C4-2B (cell line): ENCODE measurements at regions not wholly inside any gene's neighbourhood (a gene's known extent, or its start where the extent isn't known, plus 50 kb on each side); places are given as distances from the start of the nearest gene placed in this dataset.

Experiments
- ZFX ChIP-seq: fragments of 450-650 bp; IDR thresholded peaks from 2 replicates; pipeline ENCODE4 v1.6.1; 2017
- TF ChIP-seq, protein P1 (sequence below): fragments of 450-650 bp; conservative IDR thresholded peaks from 2 replicates; pipeline ENCODE4 v1.5.1; 2017; ENCODE audit warnings: mild to moderate bottlenecking

GRCh38 chr7:13442226-13442625 is 547.2 kb downstream of the ETV1 start:
- TF ChIP-seq, protein P1, sequence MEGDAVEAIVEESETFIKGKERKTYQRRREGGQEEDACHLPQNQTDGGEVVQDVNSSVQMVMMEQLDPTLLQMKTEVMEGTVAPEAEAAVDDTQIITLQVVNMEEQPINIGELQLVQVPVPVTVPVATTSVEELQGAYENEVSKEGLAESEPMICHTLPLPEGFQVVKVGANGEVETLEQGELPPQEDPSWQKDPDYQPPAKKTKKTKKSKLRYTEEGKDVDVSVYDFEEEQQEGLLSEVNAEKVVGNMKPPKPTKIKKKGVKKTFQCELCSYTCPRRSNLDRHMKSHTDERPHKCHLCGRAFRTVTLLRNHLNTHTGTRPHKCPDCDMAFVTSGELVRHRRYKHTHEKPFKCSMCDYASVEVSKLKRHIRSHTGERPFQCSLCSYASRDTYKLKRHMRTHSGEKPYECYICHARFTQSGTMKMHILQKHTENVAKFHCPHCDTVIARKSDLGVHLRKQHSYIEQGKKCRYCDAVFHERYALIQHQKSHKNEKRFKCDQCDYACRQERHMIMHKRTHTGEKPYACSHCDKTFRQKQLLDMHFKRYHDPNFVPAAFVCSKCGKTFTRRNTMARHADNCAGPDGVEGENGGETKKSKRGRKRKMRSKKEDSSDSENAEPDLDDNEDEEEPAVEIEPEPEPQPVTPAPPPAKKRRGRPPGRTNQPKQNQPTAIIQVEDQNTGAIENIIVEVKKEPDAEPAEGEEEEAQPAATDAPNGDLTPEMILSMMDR, result no peak
- TF ChIP-seq ZFX, result no peak
